Neural crest cell (in vitro differentiated cells): ENCODE measurements at regions not wholly inside any gene's neighbourhood (a gene's known extent, or its start where the extent isn't known, plus 50 kb on each side); places are given as distances from the start of the nearest gene placed in this dataset.
"Not testable (repeated sequence)": the region's sequence is repeated elsewhere in the genome, so short reads cannot be mapped to it uniquely, and the experiment has no call there.

Experiments
- DNase-seq: peaks from one replicate; pipeline ENCODE4 v3.0.0; 2021; ENCODE audit warnings: low read depth, mixed read lengths, low spot score
- H3K27ac Mint-ChIP-seq: one replicate; pipeline ENCODE4 v1.8.0; 2021; ENCODE audit warnings: mild to moderate bottlenecking, mixed read lengths; ENCODE audit not compliant: unreplicated experiment
- H3K27me3 Mint-ChIP-seq: 2 replicates; pipeline ENCODE4 v1.8.0; 2021; ENCODE audit warnings: low read depth, mild to moderate bottlenecking, mixed read lengths
- H3K36me3 Mint-ChIP-seq: 2 replicates; pipeline ENCODE4 v1.8.0; 2021; ENCODE audit warnings: low read depth, mild to moderate bottlenecking, mixed read lengths
- H3K4me1 Mint-ChIP-seq: 2 replicates; pipeline ENCODE4 v1.8.0; 2021; ENCODE audit warnings: mixed read lengths
- H3K4me3 Mint-ChIP-seq: one replicate; pipeline ENCODE4 v1.8.0; 2021; ENCODE audit warnings: mild to moderate bottlenecking, mixed read lengths
- H3K9me3 Mint-ChIP-seq: 2 replicates; pipeline ENCODE4 v1.8.0; 2021; ENCODE audit warnings: mixed read lengths
- TF ChIP-seq, protein P1 (sequence below): fragments of 200-600 bp; sonication (generic); conservative IDR thresholded peaks from 2 replicates; pipeline ENCODE4 v1.5.0; 2021; ENCODE audit warnings: antibody characterized with exemption, mild to moderate bottlenecking

DNA sequence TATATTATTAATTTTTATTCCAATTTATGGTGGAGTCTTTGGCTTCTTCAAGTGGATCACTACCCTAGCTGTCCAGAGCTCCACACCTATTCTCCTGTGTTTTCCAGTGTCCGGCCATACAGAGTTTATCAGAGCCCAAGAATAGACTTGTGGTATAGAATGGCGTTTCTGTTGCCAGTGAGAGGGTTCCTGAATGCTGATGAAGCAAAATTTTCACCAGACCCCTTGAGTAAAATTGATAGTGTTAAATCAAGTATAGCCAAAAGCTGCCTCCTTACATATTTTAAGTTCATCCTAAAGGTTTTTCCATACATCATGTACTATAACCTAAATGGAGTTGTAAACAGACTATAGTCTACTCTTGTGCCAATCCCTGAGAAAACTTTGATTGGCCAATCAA lies 171.5 kb upstream of the CHL1 start:
- no peaks in the 10 kb centered on the region for H3K36me3 Mint-ChIP-seq

DNA sequence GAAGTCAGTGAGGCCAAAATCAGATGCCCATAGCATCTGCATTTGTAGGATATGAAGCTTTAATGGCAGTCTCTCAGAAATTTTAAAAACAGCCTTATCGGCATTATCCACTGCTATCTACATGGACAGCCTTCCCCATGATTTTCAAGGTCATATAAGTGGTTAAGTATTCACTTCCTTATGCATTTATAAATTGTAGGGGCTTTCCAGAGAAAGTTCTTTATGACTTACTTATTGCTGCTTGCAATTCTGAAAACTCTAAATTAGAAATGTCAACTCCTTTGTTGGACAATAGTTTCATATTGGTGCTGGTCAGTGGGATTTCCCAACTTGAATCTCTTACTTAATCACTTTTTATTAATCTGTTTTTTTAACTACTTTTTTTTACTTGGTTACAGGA lies 160.6 kb upstream of the CHL1 start:
- H3K36me3 Mint-ChIP-seq, H3K4me1 Mint-ChIP-seq, DNase-seq, H3K27ac Mint-ChIP-seq, H3K4me3 Mint-ChIP-seq, H3K9me3 Mint-ChIP-seq: not testable (repeated sequence)
- H3K27me3 Mint-ChIP-seq = peaks cover 16% of the 10 kb centered on the region

More for the DNA sequence above, 171.5 kb upstream of the CHL1 start:
- peaks cover 3% of the 10 kb centered on the region for H3K9me3 Mint-ChIP-seq
- DNase-seq = no peak
- H3K4me1 Mint-ChIP-seq = no peaks in the 10 kb centered on the region
- no peak overlapping the region for H3K4me3 Mint-ChIP-seq
- TF ChIP-seq, protein P1, sequence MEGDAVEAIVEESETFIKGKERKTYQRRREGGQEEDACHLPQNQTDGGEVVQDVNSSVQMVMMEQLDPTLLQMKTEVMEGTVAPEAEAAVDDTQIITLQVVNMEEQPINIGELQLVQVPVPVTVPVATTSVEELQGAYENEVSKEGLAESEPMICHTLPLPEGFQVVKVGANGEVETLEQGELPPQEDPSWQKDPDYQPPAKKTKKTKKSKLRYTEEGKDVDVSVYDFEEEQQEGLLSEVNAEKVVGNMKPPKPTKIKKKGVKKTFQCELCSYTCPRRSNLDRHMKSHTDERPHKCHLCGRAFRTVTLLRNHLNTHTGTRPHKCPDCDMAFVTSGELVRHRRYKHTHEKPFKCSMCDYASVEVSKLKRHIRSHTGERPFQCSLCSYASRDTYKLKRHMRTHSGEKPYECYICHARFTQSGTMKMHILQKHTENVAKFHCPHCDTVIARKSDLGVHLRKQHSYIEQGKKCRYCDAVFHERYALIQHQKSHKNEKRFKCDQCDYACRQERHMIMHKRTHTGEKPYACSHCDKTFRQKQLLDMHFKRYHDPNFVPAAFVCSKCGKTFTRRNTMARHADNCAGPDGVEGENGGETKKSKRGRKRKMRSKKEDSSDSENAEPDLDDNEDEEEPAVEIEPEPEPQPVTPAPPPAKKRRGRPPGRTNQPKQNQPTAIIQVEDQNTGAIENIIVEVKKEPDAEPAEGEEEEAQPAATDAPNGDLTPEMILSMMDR = no peak
- H3K27me3 Mint-ChIP-seq = peaks cover 34% of the 10 kb centered on the region
- no peak overlapping the region for H3K27ac Mint-ChIP-seq

DNA sequence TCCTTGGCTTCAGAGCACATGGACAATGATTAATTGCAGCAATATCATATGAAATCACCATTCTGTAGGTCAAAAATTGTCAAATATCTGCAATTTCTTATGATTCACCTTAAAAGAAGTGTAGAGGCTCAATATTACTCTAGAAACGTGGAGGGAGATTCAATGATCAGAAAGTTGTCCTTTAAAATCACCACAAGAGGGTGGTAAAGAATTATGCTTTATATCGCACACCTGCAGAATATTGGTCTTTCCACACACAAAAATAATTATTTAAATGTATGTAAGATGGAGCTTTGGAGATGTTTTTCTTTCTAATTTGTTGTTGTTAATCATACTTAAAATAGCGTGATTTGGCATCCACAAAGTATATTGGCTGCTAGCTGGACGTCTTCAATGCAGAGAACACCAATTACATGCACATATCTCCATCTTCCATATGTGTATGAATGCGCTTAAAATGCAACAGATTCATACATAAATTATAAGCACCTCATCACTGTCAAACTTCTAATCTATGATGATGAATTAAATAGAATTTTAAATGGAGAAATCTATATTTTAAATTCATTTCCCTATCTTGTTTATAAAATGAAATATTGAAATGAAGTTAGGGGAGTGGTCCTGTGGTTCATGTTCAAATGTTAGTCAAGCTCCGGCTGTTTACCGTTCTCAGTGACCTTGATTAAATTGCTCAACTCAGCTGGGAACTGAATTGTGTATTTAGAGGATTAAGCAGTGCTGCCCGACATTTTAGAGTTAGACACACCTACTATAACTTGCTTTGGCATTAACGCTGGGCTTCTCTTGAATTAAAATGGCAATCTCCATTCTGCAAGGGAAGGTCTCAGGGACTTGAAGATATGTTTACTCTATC lies 153.5 kb upstream of the CHL1 start:
- DNase-seq, H3K4me3 Mint-ChIP-seq, H3K27ac Mint-ChIP-seq, H3K9me3 Mint-ChIP-seq, H3K36me3 Mint-ChIP-seq, H3K4me1 Mint-ChIP-seq: not testable (repeated sequence)
- TF ChIP-seq, protein P1 = peak; percentile 70
- peaks cover 46% of the 10 kb centered on the region for H3K27me3 Mint-ChIP-seq

DNA sequence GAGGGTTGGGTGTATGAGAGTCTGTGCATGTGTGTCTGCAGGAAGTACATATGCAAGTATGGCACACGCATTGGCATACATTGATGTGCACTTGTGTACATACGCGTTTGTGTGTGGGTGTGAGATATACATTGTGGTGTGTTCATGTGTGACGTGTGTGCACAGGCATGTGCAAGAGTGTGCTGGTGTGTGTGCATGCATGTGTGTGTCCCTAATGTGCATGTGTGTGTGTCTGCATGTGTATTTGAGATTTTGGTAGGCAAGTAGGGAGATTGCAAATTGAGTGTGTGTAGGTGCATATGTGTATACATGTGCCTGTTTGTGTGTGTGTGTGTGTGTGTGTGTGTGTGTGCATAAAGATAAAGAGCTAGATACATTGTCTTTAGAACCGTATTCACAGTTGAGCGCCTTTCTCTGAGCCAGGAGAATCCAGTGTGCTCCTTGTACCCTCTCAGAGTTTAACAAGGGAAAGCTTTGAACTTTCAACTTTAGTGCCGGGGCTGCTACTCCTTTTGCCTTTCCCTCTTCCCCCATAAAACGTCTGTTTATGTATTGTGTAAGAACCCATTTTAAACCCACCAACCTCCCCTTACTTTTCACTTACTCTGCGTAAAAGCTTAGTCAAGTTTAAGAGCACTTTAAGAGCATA lies 152.4 kb upstream of the CHL1 start:
- H3K4me3 Mint-ChIP-seq = no peak overlapping the region
- H3K4me1 Mint-ChIP-seq = no peaks in the 10 kb centered on the region
- H3K27ac Mint-ChIP-seq = no peak overlapping the region
- H3K9me3 Mint-ChIP-seq = no peaks in the 10 kb centered on the region
- no peaks in the 10 kb centered on the region for H3K36me3 Mint-ChIP-seq
- no peak for DNase-seq
- H3K27me3 Mint-ChIP-seq = peaks cover 45% of the 10 kb centered on the region
- TF ChIP-seq, protein P1 = no peak

DNA sequence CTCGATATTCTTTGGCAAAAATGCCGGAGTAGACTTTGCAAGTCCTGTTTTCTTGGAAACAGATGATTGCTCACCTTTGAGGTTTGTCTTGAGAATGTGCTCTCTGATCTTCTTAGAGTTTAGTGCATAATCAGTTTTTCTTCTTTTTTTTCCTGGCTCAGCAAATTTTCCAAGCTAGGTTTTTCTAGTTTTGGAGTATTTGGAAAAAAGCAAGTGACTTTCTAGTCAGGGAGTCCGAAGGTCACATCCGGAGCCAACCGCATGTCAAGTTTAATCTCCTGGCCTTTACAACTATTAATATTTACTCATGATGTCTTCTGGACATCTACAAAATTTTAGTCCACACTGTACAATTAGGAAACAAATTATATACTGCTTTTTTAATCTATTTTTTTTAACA lies 151.6 kb upstream of the CHL1 start:
- not testable (repeated sequence) for H3K36me3 Mint-ChIP-seq

DNA sequence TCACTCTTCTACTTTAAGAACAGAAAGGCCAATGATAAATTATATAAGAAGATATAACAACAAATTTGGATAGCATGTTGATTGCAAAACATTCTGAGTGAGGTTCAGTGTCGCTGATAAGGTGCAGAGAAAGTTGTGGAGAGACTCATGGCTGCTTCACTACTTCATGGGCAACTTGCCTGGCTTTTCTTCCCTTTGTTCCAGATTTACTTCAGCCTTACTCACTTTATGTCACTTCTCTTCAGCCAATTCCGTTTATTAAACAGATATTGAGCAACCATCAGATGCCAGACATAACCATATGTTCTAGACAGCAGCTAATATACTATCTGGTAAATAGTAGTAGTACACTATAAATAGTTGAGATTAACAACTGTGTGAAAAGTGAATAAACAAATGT lies 150.0 kb upstream of the CHL1 start:
- peaks cover 3% of the 10 kb centered on the region for H3K9me3 Mint-ChIP-seq
- H3K27me3 Mint-ChIP-seq = peaks cover 37% of the 10 kb centered on the region
- no peak overlapping the region for H3K27ac Mint-ChIP-seq
- H3K36me3 Mint-ChIP-seq = no peaks in the 10 kb centered on the region
- no peaks in the 10 kb centered on the region for H3K4me1 Mint-ChIP-seq
- DNase-seq = no peak
- no peak overlapping the region for H3K4me3 Mint-ChIP-seq
- TF ChIP-seq, protein P1 = no peak

More for the DNA sequence above, 151.6 kb upstream of the CHL1 start:
- H3K4me3 Mint-ChIP-seq, H3K27ac Mint-ChIP-seq, H3K9me3 Mint-ChIP-seq, DNase-seq, H3K4me1 Mint-ChIP-seq: not testable (repeated sequence)
- H3K27me3 Mint-ChIP-seq = peaks cover 45% of the 10 kb centered on the region

DNA sequence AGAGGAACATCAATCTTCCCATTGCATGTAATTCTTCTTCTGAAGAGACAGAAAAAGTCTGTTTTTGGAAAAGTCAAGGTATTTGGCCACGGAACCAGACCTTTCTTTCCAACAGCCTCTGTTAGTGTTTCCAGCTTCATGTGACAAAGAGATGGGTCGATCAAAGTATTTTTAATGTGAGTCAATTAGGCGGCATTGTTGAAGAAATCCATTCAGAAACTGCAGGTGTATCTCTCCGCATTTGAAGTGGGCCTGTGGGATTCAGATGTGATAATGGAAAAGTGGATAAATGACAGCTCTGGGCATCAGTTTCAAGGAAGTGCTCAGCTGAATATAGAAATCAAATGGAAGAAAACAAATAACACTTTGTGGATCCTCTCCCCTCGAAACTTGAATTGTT lies 143.1 kb upstream of the CHL1 start:
- H3K4me3 Mint-ChIP-seq, H3K9me3 Mint-ChIP-seq, H3K4me1 Mint-ChIP-seq, DNase-seq, H3K36me3 Mint-ChIP-seq, H3K27ac Mint-ChIP-seq, H3K27me3 Mint-ChIP-seq: not testable (repeated sequence)
